ENCODE measurements at regions not wholly inside any gene's neighbourhood (a gene's known extent, or its start where the extent isn't known, plus 50 kb on each side); places are given as distances from the start of the nearest gene placed in this dataset.

GRCh38 chr3:78494851-78495250 is 1272.9 kb downstream of the ROBO1 start:
- no peaks in the 10 kb centered on the region for H3K36me3 ChIP-seq (ENCODE audit: control insufficient read depth, insufficient read depth, low read length)
- H3K27me3 ChIP-seq (replicated peaks; ENCODE audit: control insufficient read depth, insufficient read depth, low read length), result no peaks in the 10 kb centered on the region
- no peak for TF ChIP-seq CTCF (IDR thresholded peaks at IDR 0.05; ENCODE audit: insufficient read depth, low read length, poor library complexity, severe bottlenecking)
- no peak for DNase-seq (ENCODE audit: extremely low read depth, insufficient read length)
- no peak overlapping the region for H3K4me3 ChIP-seq (replicated peaks; ENCODE audit: low read depth, low read length)

GRCh38 chr3:78495301-78495700 is 1272.5 kb downstream of the ROBO1 start:
- H3K4me3 ChIP-seq (replicated peaks; ENCODE audit: low read depth, low read length), result no peak overlapping the region
- no peak for TF ChIP-seq CTCF (IDR thresholded peaks at IDR 0.05; ENCODE audit: insufficient read depth, low read length, poor library complexity, severe bottlenecking)
- no peak for DNase-seq (ENCODE audit: extremely low read depth, insufficient read length)

GRCh38 chr3:78496501-78496900 is 1271.3 kb downstream of the ROBO1 start:
- DNase-seq (ENCODE audit: extremely low read depth, insufficient read length), result no peak
- H3K36me3 ChIP-seq (ENCODE audit: control insufficient read depth, insufficient read depth, low read length), result no peaks in the 10 kb centered on the region
- no peak overlapping the region for H3K4me3 ChIP-seq (replicated peaks; ENCODE audit: low read depth, low read length)
- no peak for TF ChIP-seq CTCF (IDR thresholded peaks at IDR 0.05; ENCODE audit: insufficient read depth, low read length, poor library complexity, severe bottlenecking)
- H3K27me3 ChIP-seq (replicated peaks; ENCODE audit: control insufficient read depth, insufficient read depth, low read length), result no peaks in the 10 kb centered on the region

More at GRCh38 chr3:78495301-78495700, 1272.5 kb downstream of the ROBO1 start:
- no peaks in the 10 kb centered on the region for H3K36me3 ChIP-seq (ENCODE audit: control insufficient read depth, insufficient read depth, low read length)
- no peaks in the 10 kb centered on the region for H3K27me3 ChIP-seq (replicated peaks; ENCODE audit: control insufficient read depth, insufficient read depth, low read length)

- no peak for TF ChIP-seq CTCF (IDR thresholded peaks at IDR 0.05; ENCODE audit: insufficient read depth, low read length, poor library complexity, severe bottlenecking)
- Histone ChIP-seq H3K4me3 (replicated peaks; ENCODE audit: low read depth, low read length) (no peak overlapping the region), H3K27me3 (replicated peaks; ENCODE audit: control insufficient read depth, insufficient read depth, low read length) (no peaks in the 10 kb centered on the region), H3K36me3 (ENCODE audit: control insufficient read depth, insufficient read depth, low read length) (no peaks in the 10 kb centered on the region)
- no peak for DNase-seq (ENCODE audit: extremely low read depth, insufficient read length)
These were observed 1270.8 kb downstream of the ROBO1 start for GRCh38 chr3:78497021-78497420.

- no peak for TF ChIP-seq CTCF (IDR thresholded peaks at IDR 0.05; ENCODE audit: insufficient read depth, low read length, poor library complexity, severe bottlenecking)
- DNase-seq (ENCODE audit: extremely low read depth, insufficient read length), result no peak
- no peaks in the 10 kb centered on the region for H3K27me3 ChIP-seq (replicated peaks; ENCODE audit: control insufficient read depth, insufficient read depth, low read length)
- no peaks in the 10 kb centered on the region for H3K36me3 ChIP-seq (ENCODE audit: control insufficient read depth, insufficient read depth, low read length)
- H3K4me3 ChIP-seq (replicated peaks; ENCODE audit: low read depth, low read length), result no peak overlapping the region
These were observed 1270.0 kb downstream of the ROBO1 start for GRCh38 chr3:78497767-78498166.

- Histone ChIP-seq H3K4me3 (replicated peaks; ENCODE audit: low read depth, low read length) (no peak overlapping the region), H3K36me3 (ENCODE audit: control insufficient read depth, insufficient read depth, low read length) (no peaks in the 10 kb centered on the region), H3K27me3 (replicated peaks; ENCODE audit: control insufficient read depth, insufficient read depth, low read length) (no peaks in the 10 kb centered on the region)
- TF ChIP-seq CTCF (IDR thresholded peaks at IDR 0.05; ENCODE audit: insufficient read depth, low read length, poor library complexity, severe bottlenecking), result no peak
- DNase-seq (ENCODE audit: extremely low read depth, insufficient read length), result no peak
These were observed 1261.7 kb downstream of the ROBO1 start for GRCh38 chr3:78506061-78506460.

All from GM06990 (cell line).